ENCODE measurements at regions not wholly inside any gene's neighbourhood (a gene's known extent, or its start where the extent isn't known, plus 50 kb on each side); places are given as distances from the start of the nearest gene placed in this dataset.

GRCh38 chr12:107446476-107446875 lies 239.1 kb upstream of the PWP1 start:
- H3K27me3 Mint-ChIP-seq (ENCODE audit: low read depth) = peaks cover 33% of the 10 kb centered on the region
- no peaks in the 10 kb centered on the region for H3K9me3 Mint-ChIP-seq
- H3K4me3 Mint-ChIP-seq = no peak overlapping the region
- peaks cover 28% of the 10 kb centered on the region for H3K4me1 Mint-ChIP-seq
- no peak overlapping the region for H3K27ac Mint-ChIP-seq
- no peak for TF ChIP-seq CTCF (IDR thresholded peaks at IDR 0.05; ENCODE audit: unreplicated experiment in 3 of 3)
- no peaks in the 10 kb centered on the region for H3K36me3 Mint-ChIP-seq (ENCODE audit: low read depth)

- Mint-ChIP-seq H3K4me3 (no peak overlapping the region), H3K9me3 (no peaks in the 10 kb centered on the region), H3K36me3 (ENCODE audit: low read depth) (no peaks in the 10 kb centered on the region), H3K27ac (no peak overlapping the region), H3K27me3 (ENCODE audit: low read depth) (peaks cover 33% of the 10 kb centered on the region), H3K4me1 (peaks cover 22% of the 10 kb centered on the region)
- no peak for TF ChIP-seq CTCF (IDR thresholded peaks at IDR 0.05; ENCODE audit: unreplicated experiment in 3 of 3)
Measured at GRCh38 chr12:107447336-107447735, 238.3 kb upstream of the PWP1 start.

GRCh38 chr12:107448198-107448597 lies 237.4 kb upstream of the PWP1 start:
- Mint-ChIP-seq H3K4me3 (no peak overlapping the region), H3K4me1 (peaks cover 13% of the 10 kb centered on the region), H3K27ac (no peak overlapping the region), H3K36me3 (ENCODE audit: low read depth) (no peaks in the 10 kb centered on the region), H3K9me3 (no peaks in the 10 kb centered on the region), H3K27me3 (ENCODE audit: low read depth) (peaks cover 33% of the 10 kb centered on the region)
- peak in 2 of 3 experiments; percentile 12 to 31 for TF ChIP-seq CTCF (IDR thresholded peaks at IDR 0.05; ENCODE audit: unreplicated experiment in 3 of 3)

- Mint-ChIP-seq H3K4me3 (no peak overlapping the region), H3K36me3 (ENCODE audit: low read depth) (no peaks in the 10 kb centered on the region), H3K9me3 (no peaks in the 10 kb centered on the region), H3K27me3 (ENCODE audit: low read depth) (peaks cover 33% of the 10 kb centered on the region), H3K27ac (peak overlapping the region in 1 of 3 experiments; percentile 78), H3K4me1 (peaks cover 12% of the 10 kb centered on the region)
- TF ChIP-seq CTCF (IDR thresholded peaks at IDR 0.05; ENCODE audit: unreplicated experiment in 3 of 3) = no peak
Measured at GRCh38 chr12:107449891-107450290, 235.7 kb upstream of the PWP1 start.

GRCh38 chr12:107450541-107450940 lies 235.1 kb upstream of the PWP1 start:
- no peaks in the 10 kb centered on the region for H3K9me3 Mint-ChIP-seq
- no peak for TF ChIP-seq CTCF (IDR thresholded peaks at IDR 0.05; ENCODE audit: unreplicated experiment in 3 of 3)
- H3K36me3 Mint-ChIP-seq (ENCODE audit: low read depth) = no peaks in the 10 kb centered on the region
- peaks cover 12% of the 10 kb centered on the region for H3K4me1 Mint-ChIP-seq
- H3K4me3 Mint-ChIP-seq = no peak overlapping the region
- H3K27ac Mint-ChIP-seq = peak overlapping the region in 1 of 3 experiments; percentile 78
- peaks cover 33% of the 10 kb centered on the region for H3K27me3 Mint-ChIP-seq (ENCODE audit: low read depth)

GRCh38 chr12:107451246-107451645 lies 234.4 kb upstream of the PWP1 start:
- H3K4me3 Mint-ChIP-seq = no peak overlapping the region
- peak overlapping the region in 1 of 3 experiments; percentile 71 for H3K27ac Mint-ChIP-seq
- H3K36me3 Mint-ChIP-seq (ENCODE audit: low read depth) = no peaks in the 10 kb centered on the region
- peaks cover 12% of the 10 kb centered on the region for H3K4me1 Mint-ChIP-seq
- no peaks in the 10 kb centered on the region for H3K9me3 Mint-ChIP-seq
- no peak for TF ChIP-seq CTCF (IDR thresholded peaks at IDR 0.05; ENCODE audit: unreplicated experiment in 3 of 3)
- peaks cover 29% of the 10 kb centered on the region for H3K27me3 Mint-ChIP-seq (ENCODE audit: low read depth)
